Prostate gland (tissue), 2 donors: ENCODE measurements at regions not wholly inside any gene's neighbourhood (a gene's known extent, or its start where the extent isn't known, plus 50 kb on each side); places are given as distances from the start of the nearest gene placed in this dataset.

Experiments
- POLR2A ChIP-seq: fragments of 450-650 bp; IDR thresholded peaks from one replicate; pipeline ENCODE4 v1.6.1; 2016; ENCODE audit warnings: antibody characterized with exemption, mild to moderate bottlenecking
- POLR2AphosphoS5 ChIP-seq: sonication (generic); formaldehyde crosslinking; IDR thresholded peaks from one replicate; pipeline ENCODE4 v1.6.1; 2017; ENCODE audit warnings: antibody characterized with exemption
- TF ChIP-seq, protein P1 (sequence below), 4 experiments: fragments of 200-600 bp in 2 of 4; fragments of 450-650 bp in 2 of 4; sonication (generic) in 2 of 4; IDR thresholded peaks; 1 replicate in 3 of 4; 2 replicates in 1 of 4; pipeline ENCODE4 v1.5.1; 2016 to 2019; ENCODE audit warnings: antibody characterized with exemption in 4 of 4, mild to moderate bottlenecking in 2 of 4, moderate library complexity in 2 of 4

DNA sequence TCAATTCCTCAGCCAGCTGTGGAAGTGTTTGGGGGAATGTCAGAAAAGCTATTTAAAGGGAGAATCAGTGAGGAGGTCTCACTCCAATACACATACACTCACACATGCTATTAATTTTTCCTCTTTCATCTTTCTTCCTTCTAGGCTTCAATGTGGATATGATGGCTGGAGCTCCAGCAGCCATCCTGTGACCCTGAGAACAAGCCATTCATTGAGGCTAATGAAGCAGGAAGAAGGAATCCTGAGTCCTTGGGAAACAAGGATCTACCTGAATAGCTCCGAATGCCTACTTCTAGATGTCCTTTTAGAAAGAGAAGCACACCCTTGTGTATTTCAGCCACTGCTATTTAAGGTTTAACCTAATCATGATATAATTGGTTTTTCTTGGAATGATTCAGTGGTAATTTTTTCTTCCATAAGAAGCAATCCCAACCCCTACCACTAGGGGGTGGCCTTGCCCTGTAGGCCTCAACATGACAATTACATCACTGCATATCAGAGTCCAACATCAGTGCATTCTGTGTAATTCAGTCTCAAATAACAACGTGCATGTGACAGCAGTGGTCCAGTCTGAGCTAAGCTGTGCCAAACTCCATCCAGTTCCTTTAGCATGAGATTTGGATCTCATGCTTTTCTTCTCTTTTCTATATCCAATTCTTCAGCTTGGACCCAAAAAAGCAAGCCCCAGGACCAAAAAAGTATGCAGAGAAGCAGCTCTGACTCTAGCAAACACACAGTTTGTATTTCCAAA lies 85.3 kb upstream of the ANKRD1 start:
- TF ChIP-seq, protein P1, sequence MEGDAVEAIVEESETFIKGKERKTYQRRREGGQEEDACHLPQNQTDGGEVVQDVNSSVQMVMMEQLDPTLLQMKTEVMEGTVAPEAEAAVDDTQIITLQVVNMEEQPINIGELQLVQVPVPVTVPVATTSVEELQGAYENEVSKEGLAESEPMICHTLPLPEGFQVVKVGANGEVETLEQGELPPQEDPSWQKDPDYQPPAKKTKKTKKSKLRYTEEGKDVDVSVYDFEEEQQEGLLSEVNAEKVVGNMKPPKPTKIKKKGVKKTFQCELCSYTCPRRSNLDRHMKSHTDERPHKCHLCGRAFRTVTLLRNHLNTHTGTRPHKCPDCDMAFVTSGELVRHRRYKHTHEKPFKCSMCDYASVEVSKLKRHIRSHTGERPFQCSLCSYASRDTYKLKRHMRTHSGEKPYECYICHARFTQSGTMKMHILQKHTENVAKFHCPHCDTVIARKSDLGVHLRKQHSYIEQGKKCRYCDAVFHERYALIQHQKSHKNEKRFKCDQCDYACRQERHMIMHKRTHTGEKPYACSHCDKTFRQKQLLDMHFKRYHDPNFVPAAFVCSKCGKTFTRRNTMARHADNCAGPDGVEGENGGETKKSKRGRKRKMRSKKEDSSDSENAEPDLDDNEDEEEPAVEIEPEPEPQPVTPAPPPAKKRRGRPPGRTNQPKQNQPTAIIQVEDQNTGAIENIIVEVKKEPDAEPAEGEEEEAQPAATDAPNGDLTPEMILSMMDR (IDR thresholded peaks at IDR 0.05) = peak; percentile 86 to 94 (median 90)
- TF ChIP-seq POLR2A = no peak
- peak; percentile 70 for TF ChIP-seq POLR2AphosphoS5
